GM19351 (cell line): ENCODE measurements at regions not wholly inside any gene's neighbourhood (a gene's known extent, or its start where the extent isn't known, plus 50 kb on each side); places are given as distances from the start of the nearest gene placed in this dataset.

Experiments used
- ATAC-seq: cut with Tn5 transposase; IDR thresholded peaks from one replicate; pipeline ENCODE4 v1.9.1; 2021; ENCODE audit warnings: mild to moderate bottlenecking, moderate library complexity; ENCODE audit not compliant: unreplicated experiment

DNA sequence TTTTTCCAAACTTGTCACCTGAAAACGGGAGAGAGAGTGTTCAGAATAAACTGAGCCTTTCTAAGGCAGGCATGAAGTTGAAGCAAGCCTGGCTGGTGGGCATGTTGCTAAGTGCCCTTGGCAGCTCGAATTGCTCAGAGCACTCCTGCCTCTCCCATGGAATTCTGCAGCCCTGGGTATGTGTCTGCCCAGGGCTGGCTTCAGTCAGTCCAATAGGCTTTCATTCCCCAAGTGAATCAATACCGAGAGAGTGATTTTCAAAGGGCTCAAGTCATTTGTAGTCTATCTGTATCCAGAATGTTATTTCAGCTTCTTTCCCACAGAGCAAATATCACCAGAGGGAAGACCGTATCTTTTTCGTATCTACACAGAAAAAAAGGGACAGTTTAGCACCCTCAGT is 415.5 kb upstream of the COBL start:
- ATAC-seq, result no peak

DNA sequence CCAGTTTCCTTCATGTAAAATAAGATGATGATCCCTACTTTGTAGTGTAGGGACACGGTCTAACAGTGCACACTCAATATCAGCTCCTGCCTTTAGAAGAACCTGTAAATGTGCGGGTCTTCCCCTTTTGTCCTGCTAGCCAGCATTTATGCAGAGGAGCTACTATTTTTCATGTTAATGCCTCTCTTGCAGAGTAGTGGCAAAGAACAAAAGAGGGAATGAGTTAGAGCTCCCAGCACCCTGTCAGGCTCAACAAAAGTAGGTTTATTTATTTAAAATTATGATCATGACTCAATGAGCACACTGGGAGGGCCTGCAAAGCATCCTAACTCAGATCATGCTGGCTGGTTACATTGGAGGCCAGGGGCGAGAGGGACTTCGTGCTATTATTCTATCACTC is 414.5 kb upstream of the COBL start:
- ATAC-seq, result no peak

DNA sequence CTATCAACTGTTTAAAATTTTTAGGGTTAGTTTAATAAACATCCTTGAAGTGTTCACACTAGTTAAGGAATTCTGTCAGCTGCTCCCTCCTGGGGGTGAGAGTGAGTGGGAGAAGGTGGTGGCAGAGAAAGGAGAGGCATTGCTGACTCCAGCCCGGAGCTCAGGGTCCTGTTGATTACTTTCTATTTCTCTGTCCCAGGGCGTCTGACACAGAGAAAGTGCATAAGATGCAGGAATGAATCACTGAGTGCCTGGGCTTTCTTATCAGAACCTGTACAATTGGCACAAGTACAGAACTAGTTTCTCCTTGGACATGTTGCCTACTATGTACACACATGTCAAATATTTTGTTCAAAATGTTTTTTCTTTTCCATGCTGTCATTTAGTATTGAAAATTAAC is 410.8 kb upstream of the COBL start:
- ATAC-seq, result no peak

DNA sequence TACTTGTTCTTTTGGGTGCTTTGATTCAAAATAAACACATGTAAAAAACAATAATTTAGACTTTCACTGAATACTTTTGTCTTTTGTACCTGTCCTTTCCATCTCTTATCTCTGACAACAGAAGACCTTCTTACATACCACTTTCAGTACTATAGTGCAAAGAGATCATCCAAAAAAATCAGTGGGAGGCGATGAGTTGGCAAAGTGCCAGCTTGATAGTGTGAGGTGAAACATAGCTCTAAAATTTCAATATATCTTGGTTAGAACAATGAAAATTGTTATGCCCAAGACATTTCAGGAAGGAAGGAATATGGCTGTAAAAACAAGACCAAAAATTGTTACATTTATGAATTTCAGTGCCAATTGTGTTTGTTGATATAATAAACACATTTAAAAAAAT is 390.2 kb upstream of the COBL start:
- ATAC-seq, result no peak

DNA sequence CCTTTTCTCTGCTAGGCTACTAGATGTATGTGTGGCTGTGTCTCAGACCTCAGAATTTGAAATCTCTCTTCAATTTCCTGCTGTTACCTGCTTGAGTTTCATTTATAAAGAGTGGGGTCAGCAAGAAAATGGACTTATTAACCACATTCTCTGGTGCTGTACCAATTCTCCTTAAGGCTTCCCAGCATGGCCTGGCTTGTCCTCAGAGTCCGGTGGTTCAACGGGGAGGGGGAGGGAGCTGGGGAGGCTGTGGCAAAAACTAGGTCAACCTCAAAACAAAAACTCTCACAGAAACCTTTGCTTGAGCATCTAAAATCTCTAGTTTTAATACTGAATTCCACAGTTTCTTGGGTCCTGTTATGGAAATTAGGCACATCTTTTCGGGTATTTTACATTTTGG is 389.1 kb upstream of the COBL start:
- no peak for ATAC-seq

DNA sequence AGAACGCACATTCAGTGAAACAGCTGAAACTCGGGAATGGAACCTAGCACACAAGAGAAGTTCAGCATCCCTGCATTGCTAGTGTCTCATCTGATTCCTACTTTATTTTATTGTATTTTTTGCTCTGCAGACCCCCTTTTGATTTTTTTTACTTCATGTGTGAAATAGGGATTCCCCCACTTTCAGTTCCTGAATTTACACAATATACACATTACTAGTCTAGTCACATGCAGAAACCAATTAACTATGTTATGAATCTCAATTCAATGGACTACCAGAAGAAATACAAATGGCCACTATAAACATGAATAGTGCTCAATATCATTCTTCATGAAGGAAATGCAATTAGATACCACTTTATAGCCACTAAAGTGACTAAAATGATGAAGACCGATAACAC is 386.1 kb upstream of the COBL start:
- peak; percentile 47 for ATAC-seq

DNA sequence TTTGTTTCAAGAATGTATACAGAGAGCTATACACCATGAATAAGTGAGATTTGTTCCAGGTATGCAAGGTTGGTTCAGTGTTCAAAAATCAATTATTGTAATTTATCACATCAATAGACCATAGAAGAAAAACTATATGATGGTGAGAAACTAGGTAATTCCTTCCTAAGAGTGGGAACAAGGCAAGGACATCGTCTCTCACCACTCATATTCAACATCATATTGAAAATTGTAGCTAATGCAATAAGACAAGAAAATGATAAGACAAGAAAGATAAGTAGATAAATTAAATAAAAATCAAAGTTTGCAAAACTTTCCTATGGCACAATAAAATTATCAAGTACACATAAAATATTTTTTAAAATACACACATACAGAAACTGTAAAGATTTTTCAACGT is 385.3 kb upstream of the COBL start:
- ATAC-seq, result no peak

DNA sequence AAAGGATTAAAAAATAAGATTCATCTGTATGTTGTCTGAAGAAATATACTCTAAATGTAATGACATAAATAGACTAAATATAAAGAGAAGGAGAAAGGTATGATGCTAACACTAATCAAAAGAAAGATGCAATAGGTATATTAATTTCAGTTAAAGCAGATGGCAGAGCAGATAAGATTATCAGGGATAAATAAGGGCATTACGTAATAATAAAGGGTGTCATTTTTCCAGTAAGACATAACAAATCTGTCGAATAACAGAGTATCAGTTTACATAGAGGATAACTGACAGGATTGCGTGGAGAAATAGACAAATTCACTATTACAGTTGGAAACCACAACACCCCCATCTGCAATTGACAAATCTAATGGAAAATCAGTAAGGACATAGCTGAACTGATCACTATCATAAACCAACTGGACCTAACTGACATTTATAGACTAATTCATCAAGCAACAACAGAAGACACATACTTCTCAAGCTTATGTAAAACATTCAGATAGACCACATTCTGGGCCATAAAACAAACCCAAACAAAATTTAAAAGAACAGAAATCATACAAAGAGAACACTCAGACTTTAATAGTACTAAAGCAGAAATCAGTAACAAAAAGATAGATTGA is 384.1 kb upstream of the COBL start:
- ATAC-seq, result no peak

DNA sequence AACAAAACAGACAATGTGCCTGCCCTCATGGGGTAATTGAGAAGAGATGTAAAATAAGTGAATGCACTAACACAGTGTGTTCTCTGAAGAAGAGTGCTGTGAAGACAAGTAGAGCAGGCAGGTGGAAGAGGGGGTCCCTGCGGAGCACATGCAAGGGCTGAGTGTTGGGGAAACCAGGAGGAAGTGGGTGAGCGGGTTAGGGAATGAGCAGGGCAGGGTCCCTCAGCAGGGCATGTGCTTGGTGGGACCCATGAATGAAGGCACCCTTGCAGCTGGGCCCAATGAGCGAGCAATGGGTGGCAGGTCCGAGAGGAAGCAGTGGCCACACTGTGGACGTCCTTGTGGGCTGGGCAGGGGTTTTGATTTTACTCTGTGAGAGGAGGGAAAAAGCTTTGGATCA is 376.6 kb upstream of the COBL start:
- no peak for ATAC-seq

DNA sequence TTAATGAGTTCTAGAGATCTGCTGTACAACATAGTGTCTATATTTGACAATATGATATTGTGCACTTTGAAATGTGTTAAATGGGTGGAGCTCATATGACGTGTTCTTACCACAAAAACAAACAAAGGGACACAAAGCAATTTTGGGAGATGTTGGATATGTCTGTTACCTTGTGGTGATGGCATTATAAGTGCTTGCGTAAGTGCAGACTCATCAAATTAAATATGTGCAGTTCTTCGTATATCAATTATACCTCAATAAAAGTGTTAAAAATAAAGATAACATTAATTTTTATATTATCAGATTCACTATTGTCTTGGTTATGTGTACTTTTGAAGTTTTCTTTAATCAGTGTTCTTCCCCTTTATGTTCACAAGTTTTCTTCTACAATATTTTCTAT is 372.9 kb upstream of the COBL start:
- ATAC-seq, result no peak

DNA sequence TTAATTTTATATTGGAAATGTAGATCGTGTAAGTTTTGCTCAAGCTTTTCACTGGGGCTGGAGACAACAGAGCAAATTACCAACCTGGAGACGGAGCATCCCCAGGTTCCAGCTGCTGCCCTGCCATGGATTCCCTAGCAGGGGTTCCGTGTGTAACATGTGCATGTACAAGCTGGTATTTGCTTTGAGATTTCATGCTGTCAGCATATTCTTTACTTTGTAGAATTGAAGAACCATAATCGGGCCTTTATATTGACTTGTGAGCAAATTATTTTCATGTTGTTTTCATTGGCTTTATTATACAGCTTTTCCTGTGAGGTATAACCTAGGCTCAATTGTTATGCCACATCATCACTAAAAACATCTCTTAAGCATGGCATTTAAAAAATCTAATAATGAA is 369.2 kb upstream of the COBL start:
- ATAC-seq, result no peak

DNA sequence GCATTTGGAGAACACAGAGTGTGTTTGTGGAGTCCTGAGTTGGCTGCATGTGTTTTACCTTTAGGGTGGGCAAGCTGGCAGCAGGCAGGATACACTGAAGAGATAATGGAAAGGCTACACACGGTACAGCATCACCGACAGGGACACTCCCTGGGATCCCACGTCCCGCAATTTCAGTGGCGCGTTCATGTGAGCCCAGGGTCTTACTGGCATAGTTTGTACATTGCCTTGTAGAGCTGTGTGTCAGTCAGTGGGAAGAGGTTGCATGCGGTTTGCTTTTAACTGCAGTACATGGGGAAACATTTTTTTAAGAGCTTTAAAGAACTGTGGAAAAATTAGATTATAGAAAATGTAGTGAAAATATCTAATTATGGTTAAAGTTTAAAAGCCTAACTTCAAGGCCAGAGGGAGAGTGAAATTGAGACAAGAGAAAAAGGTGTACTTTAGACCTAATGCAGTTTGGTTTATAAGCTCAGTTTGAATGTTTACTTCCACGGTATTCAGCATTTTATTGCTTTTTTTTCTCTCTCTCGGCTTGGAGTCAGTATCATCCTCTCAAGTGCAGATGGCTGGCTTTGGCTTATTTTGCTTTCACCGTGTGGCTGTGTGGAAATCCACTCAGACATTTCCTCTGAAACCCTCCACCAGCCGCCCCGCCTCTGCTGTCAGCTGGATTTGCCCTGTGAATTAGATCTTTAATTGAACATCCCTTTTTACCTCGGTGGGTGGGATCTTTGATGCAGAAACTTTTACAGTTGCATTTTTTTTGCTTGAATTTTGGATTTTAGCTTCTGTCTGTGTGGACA is 364.2 kb upstream of the COBL start:
- no peak for ATAC-seq

DNA sequence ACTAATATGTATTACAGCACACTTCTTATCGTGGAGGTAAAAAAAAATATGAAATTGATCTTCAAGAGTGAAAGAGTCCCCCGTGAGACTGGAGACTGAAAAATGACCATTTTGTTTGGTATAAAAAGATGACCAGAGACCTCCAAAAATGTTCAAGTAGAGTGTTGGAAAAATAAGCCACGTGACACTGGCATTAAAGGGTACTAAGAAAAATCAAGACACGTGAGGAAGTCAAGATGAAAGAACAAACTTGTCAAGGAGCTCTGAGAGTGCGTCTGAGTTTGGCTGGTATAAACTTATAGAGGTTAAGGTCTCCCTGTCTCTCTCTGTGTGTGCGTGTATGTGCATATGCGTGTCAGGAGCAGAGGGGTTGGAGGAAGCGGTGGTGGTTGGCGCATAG is 362.7 kb upstream of the COBL start:
- no peak for ATAC-seq

DNA sequence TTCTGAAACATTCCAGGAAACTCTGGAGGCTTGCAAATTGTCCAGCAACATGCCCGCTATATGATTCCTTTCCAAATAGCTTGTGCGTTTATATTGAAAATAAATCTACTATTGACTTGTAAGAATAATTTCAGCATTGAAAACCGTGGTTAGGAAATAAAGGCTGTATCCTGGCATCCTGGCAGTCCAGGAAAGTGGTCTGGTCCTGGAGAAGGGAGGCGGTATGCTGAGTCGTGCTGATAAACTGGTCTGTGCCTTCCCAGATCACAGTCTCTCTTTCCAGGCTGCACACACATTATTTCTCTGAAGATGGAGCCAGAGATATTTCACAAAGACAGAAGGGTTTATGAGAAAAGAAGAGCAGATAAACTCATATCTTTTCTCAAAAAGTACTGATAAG is 350.1 kb upstream of the COBL start:
- no peak for ATAC-seq

DNA sequence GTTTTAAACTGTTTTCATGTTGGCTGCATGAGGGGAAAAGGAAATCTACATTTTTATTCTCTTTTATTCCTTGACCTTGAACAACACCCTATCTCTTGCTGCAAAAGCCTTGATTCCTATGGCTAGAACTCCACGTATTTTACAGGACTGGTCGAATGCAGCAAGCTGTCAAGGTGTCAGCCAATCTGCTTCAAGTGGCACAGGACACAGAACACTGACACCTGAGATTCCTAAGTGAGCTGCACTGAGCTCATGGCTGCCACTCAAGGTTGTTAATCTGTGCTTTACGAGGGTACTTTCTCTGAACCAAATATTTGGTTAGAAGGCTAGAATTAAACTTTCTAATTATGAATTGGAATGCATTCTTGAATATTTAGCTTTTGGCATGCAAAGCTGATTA is 349.7 kb upstream of the COBL start:
- no peak for ATAC-seq

DNA sequence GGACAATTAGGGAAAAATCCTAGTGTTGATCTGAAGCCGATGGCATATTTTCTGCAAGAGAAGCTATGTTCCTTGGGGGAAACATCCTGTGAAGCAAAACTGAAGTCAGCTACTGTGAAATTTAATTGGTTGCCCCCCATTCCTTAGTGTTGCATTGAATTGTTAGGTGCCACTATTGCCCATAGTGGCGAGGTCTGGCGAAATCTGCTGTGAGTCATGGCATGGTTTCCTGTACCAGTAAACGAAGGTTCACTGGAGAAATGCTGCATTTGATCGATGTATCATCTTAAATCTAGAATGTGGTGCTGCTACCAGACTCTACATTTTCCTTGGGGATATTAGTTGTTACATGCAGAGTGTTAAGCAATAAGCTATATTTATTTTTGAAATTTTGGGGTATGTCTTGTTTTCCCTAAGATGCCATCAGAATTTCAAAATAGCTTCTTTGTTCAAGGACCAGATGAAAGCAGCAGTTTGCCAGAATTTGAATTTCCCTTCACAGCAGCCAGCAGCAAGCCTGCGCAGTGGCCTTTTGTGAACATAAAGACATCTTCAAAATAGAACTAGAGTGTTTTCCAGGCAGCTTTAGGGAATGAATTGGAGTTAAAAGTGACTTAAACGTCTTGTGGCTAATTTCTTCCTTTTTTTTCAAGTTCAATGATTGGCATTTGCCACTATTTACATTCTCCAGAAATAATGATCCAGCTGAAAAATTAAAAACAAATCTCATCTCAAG is 348.6 kb upstream of the COBL start:
- no peak for ATAC-seq

DNA sequence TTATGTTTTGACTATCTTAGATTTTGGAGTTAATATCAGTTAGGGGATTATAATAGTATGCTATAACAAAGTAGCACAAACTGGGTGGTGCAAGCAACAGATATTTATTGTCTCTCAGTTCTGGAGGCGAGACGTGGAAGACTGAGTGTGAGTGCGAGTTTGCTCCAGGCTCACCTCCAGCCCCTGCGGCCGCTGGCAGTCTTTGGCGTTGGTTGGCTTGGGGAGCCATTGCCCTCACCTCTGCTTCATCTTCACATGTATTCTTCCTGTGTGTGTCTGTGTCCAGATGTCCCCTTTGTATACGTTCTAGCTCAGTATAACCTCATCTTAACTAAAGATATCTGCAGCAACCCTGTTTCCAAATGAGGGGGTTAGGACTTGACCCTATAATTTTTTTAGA is 343.9 kb upstream of the COBL start:
- ATAC-seq, result no peak

DNA sequence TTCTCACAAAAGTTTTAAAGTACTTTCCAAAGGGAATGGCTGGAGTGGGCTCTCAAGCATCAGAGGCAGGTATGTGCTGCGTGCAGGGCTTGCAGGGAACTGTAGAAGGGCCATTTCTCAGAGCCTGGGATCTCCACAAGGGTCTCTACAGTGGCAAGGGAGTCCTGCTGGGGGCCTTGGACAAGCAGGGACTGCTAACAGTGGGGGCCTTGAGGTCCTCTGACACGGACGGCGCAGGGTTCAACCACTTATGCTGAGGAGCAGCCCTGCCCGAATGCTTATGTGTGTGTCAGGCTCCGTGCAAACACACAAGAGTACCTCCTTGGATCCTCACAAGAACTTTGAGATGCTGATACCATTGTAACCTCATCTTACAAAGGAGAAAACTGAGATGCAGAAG is 342.1 kb upstream of the COBL start:
- no peak for ATAC-seq

DNA sequence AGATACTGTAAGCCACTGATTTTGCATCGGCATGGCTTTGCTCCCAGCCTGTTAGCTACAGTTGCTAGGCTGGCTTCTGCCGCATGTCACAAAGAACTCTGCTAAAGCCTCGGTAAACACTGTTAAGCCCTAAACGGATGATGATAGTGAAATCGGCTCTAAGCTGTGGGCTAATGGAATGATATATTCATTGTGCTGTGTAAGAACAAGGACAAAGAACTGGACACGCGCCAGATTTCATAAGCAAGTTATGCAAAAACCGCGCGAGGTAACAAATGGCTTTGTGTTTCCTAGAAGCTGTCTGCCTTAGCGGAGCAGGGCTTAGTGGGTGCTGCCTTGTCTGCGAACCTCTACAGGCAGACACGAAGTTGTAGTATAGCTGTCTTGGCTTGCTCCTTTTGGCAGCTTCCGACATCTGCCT is 331.3 kb upstream of the COBL start:
- ATAC-seq, result no peak

DNA sequence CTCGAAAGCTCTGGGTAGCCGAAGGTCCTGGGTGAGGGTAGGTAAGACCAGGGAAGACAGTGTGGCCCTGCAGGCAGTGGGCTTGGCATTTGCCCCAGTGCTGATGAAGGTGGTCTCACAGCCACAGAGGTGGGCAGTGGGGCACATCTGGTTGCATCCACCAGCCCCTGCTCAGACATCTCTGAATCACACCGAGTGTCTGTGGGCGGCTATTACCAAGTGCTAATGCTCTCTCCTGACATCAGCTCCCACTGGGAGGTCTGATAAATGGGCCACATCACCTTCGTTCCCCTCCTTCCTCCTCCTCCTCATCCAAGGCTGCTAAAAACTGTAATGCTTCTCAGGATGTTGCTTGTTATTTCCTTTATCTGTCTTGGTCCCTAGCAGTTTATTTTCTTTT is 330.9 kb upstream of the COBL start:
- ATAC-seq, result no peak

DNA sequence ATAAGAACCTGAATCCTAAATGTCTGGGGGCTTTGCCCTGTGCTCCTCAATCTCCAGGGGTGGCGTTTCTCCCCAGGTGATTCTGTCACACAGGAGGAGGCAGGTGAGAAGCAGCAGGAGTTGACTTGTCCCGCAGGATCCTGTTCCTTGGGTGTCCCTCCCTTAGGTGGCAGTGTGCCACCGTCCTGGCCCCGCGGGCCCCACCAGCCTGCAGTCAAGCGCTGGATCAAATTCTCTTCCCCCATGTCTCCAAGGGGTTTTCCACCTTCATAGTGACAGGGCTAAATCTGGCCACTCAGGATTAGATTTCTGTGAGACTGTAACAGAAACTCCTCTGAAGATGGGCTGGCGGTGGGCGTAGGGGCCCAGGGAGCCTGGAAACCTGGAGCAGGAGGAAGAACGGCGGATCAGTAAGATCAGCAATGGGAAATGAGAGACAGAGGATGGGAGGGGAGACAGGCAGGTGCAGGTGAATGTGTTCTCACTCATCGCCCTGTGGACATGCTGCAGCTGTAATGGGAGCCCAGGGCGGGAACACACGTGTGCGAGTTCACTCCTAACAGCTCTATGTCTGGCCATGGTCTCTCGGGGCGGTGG is 329.2 kb upstream of the COBL start:
- no peak for ATAC-seq

DNA sequence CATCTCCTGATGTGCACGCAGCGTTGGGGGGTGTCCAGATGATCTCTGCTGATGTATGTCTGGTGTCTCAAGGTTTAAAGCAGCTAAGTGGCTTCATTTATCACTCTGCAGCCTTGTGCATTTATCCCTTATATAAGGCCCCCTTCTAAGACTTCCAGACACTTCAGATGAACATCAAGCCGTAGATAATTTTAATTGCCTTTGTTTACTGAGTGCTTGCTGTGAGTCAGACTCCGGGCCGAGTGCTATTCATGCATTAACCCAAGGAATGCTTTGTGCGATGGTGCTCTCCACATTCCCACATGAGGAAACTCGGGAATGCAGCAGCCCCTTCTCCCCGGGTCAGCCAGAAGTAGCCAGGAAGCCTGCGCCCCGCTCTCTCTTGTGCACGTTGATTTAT is 328.6 kb upstream of the COBL start:
- no peak for ATAC-seq
